Muscle layer of duodenum (tissue), 2 donors: ENCODE measurements at regions not wholly inside any gene's neighbourhood (a gene's known extent, or its start where the extent isn't known, plus 50 kb on each side); places are given as distances from the start of the nearest gene placed in this dataset.
A peak's percentile ranks its signal among the peaks of the same experiment; 100 is the strongest.

Experiments
- H3K27ac ChIP-seq: one replicate; pipeline ENCODE4 v1.7.0; 2013; ENCODE audit warnings: mild to moderate bottlenecking, low read length
- H3K27me3 ChIP-seq: one replicate; pipeline ENCODE4 v1.7.0; 2013; ENCODE audit warnings: low read depth, mild to moderate bottlenecking, control low read depth, low read length
- H3K36me3 ChIP-seq, 2 donors: one replicate each; pipeline ENCODE4 v1.7.0; 2013; ENCODE audit warnings: low read length in 2 of 2, control low read depth in 1 of 2, mild to moderate bottlenecking in 1 of 2; ENCODE audit not compliant: insufficient read depth in 2 of 2, control insufficient read depth in 1 of 2
- H3K4me1 ChIP-seq, 2 donors: one replicate each; pipeline ENCODE4 v1.7.0; 2013; ENCODE audit warnings: low read length in 2 of 2, mild to moderate bottlenecking in 2 of 2, control low read depth in 1 of 2, moderate library complexity in 1 of 2; ENCODE audit not compliant: insufficient read depth in 2 of 2, control insufficient read depth in 1 of 2
- H3K4me3 ChIP-seq, 2 donors: one replicate each; pipeline ENCODE4 v1.7.0; 2013; ENCODE audit warnings: low read length in 2 of 2, low read depth in 1 of 2, mild to moderate bottlenecking in 1 of 2
- H3K9me3 ChIP-seq, 2 donors: one replicate each; pipeline ENCODE4 v1.7.0; 2013; ENCODE audit warnings: low read length in 2 of 2, control low read depth in 1 of 2, mild to moderate bottlenecking in 1 of 2; ENCODE audit not compliant: control insufficient read depth in 1 of 2
- donor health status: healthy.

- Histone ChIP-seq H3K36me3 (no peaks in the 10 kb centered on the region), H3K9me3 (peaks cover 0 to 3% of the 10 kb centered on the region in 2 donors), H3K27ac (no peak overlapping the region), H3K27me3 (no peaks in the 10 kb centered on the region), H3K4me1 (no peaks in the 10 kb centered on the region), H3K4me3 (no peak overlapping the region)
Observed at GRCh38 chr3:115533218-115533617, 90.1 kb upstream of the GAP43 start.

GRCh38 chr3:115536171-115536570 lies 87.1 kb upstream of the GAP43 start:
- H3K27ac ChIP-seq = no peak overlapping the region
- no peaks in the 10 kb centered on the region for H3K36me3 ChIP-seq
- H3K4me3 ChIP-seq = no peak overlapping the region
- peaks cover 0 to 3% of the 10 kb centered on the region in 2 donors for H3K9me3 ChIP-seq
- no peaks in the 10 kb centered on the region for H3K27me3 ChIP-seq
- no peaks in the 10 kb centered on the region for H3K4me1 ChIP-seq

GRCh38 chr3:115537669-115538068 lies 85.6 kb upstream of the GAP43 start:
- H3K4me3 ChIP-seq = no peak overlapping the region
- no peaks in the 10 kb centered on the region for H3K36me3 ChIP-seq
- H3K4me1 ChIP-seq = no peaks in the 10 kb centered on the region
- no peaks in the 10 kb centered on the region for H3K27me3 ChIP-seq
- no peak overlapping the region for H3K27ac ChIP-seq
- no peaks in the 10 kb centered on the region for H3K9me3 ChIP-seq

- Histone ChIP-seq H3K27me3 (no peaks in the 10 kb centered on the region), H3K36me3 (no peaks in the 10 kb centered on the region), H3K4me3 (no peak overlapping the region), H3K27ac (no peak overlapping the region), H3K4me1 (peaks cover 0 to 10% of the 10 kb centered on the region in 2 donors), H3K9me3 (no peaks in the 10 kb centered on the region)
Observed at GRCh38 chr3:115547207-115547606, 76.1 kb upstream of the GAP43 start.

GRCh38 chr3:115548611-115549010 lies 74.7 kb upstream of the GAP43 start:
- Histone ChIP-seq H3K27me3 (no peaks in the 10 kb centered on the region), H3K4me1 (peaks cover 0 to 10% of the 10 kb centered on the region in 2 donors), H3K4me3 (no peak overlapping the region), H3K9me3 (no peaks in the 10 kb centered on the region), H3K36me3 (no peaks in the 10 kb centered on the region), H3K27ac (peak overlapping the region; percentile 7)

- no peaks in the 10 kb centered on the region for H3K9me3 ChIP-seq
- no peaks in the 10 kb centered on the region for H3K36me3 ChIP-seq
- H3K4me1 ChIP-seq = peaks cover 0 to 10% of the 10 kb centered on the region in 2 donors
- H3K4me3 ChIP-seq = no peak overlapping the region
- H3K27me3 ChIP-seq = no peaks in the 10 kb centered on the region
- H3K27ac ChIP-seq = peak overlapping the region; percentile 7
Observed at GRCh38 chr3:115549071-115549470, 74.2 kb upstream of the GAP43 start.

GRCh38 chr3:115550285-115550761 lies 73.0 kb upstream of the GAP43 start:
- Histone ChIP-seq H3K27ac (peak overlapping the region; percentile 40), H3K27me3 (no peaks in the 10 kb centered on the region), H3K4me3 (no peak overlapping the region), H3K9me3 (no peaks in the 10 kb centered on the region), H3K36me3 (no peaks in the 10 kb centered on the region), H3K4me1 (peaks cover 0 to 10% of the 10 kb centered on the region in 2 donors)

GRCh38 chr3:115551016-115551415 lies 72.3 kb upstream of the GAP43 start:
- no peak overlapping the region for H3K27ac ChIP-seq
- no peaks in the 10 kb centered on the region for H3K36me3 ChIP-seq
- peaks cover 0 to 10% of the 10 kb centered on the region in 2 donors for H3K4me1 ChIP-seq
- H3K27me3 ChIP-seq = no peaks in the 10 kb centered on the region
- H3K9me3 ChIP-seq = no peaks in the 10 kb centered on the region
- H3K4me3 ChIP-seq = no peak overlapping the region

GRCh38 chr3:115552007-115552406 lies 71.3 kb upstream of the GAP43 start:
- H3K4me1 ChIP-seq = peaks cover 0 to 10% of the 10 kb centered on the region in 2 donors
- no peaks in the 10 kb centered on the region for H3K36me3 ChIP-seq
- no peaks in the 10 kb centered on the region for H3K27me3 ChIP-seq
- no peaks in the 10 kb centered on the region for H3K9me3 ChIP-seq
- H3K27ac ChIP-seq = no peak overlapping the region
- H3K4me3 ChIP-seq = no peak overlapping the region

- H3K4me3 ChIP-seq = no peak overlapping the region
- H3K4me1 ChIP-seq = peaks cover 0 to 10% of the 10 kb centered on the region in 2 donors
Observed at GRCh38 chr3:115553796-115554486, 69.4 kb upstream of the GAP43 start.

GRCh38 chr3:115554487-115554807 lies 68.9 kb upstream of the GAP43 start:
- peaks cover 0 to 10% of the 10 kb centered on the region in 2 donors for H3K4me1 ChIP-seq
- no peaks in the 10 kb centered on the region for H3K27me3 ChIP-seq
- H3K27ac ChIP-seq = no peak overlapping the region
- H3K4me3 ChIP-seq = no peak overlapping the region
- no peaks in the 10 kb centered on the region for H3K36me3 ChIP-seq
- no peaks in the 10 kb centered on the region for H3K9me3 ChIP-seq

More at GRCh38 chr3:115553796-115554486, 69.4 kb upstream of the GAP43 start:
- no peak overlapping the region for H3K27ac ChIP-seq
- H3K27me3 ChIP-seq = no peaks in the 10 kb centered on the region
- H3K9me3 ChIP-seq = no peaks in the 10 kb centered on the region
- H3K36me3 ChIP-seq = no peaks in the 10 kb centered on the region
